OCI-LY3 (cell line): ENCODE measurements at regions not wholly inside any gene's neighbourhood (a gene's known extent, or its start where the extent isn't known, plus 50 kb on each side); places are given as distances from the start of the nearest gene placed in this dataset.

ENCODE experiments used
- H2AFZ ChIP-seq: fragments of 200-600, 300-600 bp; shearing (Covaris generic); 2 replicates; pipeline ENCODE4 v1.6.0; 2014; ENCODE audit warnings: antibody characterized with exemption, low read depth, low read length
- H3K27ac ChIP-seq: fragments of 200-600, 300-600 bp; sonication (generic); 2 replicates; pipeline ENCODE4 v1.5.1; 2014; ENCODE audit warnings: mild to moderate bottlenecking, low read length, moderate library complexity, mixed read lengths
- H3K27me3 ChIP-seq: fragments of 200-600, 300-600 bp; sonication (generic); 2 replicates; pipeline ENCODE4 v1.6.1; 2014; ENCODE audit warnings: low read depth, low read length, mixed read lengths
- H3K36me3 ChIP-seq: fragments of 200-600, 300-600 bp; sonication (generic); replicated peaks from 2 replicates; pipeline ENCODE3; 2014; ENCODE audit warnings: low read depth, low read length, mixed read lengths
- H3K4me1 ChIP-seq: fragments of 300-600, 200-600 bp; sonication (generic); 2 replicates; pipeline ENCODE4 v1.6.1; 2014; ENCODE audit warnings: low read length, mixed read lengths
- H3K4me2 ChIP-seq: fragments of 200-600, 300-600 bp; sonication (generic); 2 replicates; pipeline ENCODE4 v1.6.1; 2014; ENCODE audit warnings: low read length, mixed read lengths
- H3K4me3 ChIP-seq: fragments of 300-600, 200-600 bp; sonication (generic); 2 replicates; pipeline ENCODE4 v1.5.1; 2014; ENCODE audit warnings: antibody characterized with exemption, mild to moderate bottlenecking, low read length, moderate library complexity
- H3K79me2 ChIP-seq: fragments of 300-600, 200-600 bp; shearing (Covaris generic); 2 replicates; pipeline ENCODE4 v1.6.1; 2014; ENCODE audit warnings: mild to moderate bottlenecking, low read length, mixed read lengths
- H3K9ac ChIP-seq: fragments of 300-600, 200-600 bp; shearing (Covaris generic); 2 replicates; pipeline ENCODE4 v1.6.0; 2014; ENCODE audit warnings: mild to moderate bottlenecking, low read length, moderate library complexity
- H3K9me3 ChIP-seq: fragments of 200-600, 300-600 bp; shearing (Covaris generic); 2 replicates; pipeline ENCODE4 v1.6.1; 2014; ENCODE audit warnings: low read length, mixed read lengths; ENCODE audit not compliant: insufficient read depth
- H4K20me1 ChIP-seq: fragments of 200-600, 300-600 bp; sonication (generic); 2 replicates; pipeline ENCODE4 v1.6.1; 2016; ENCODE audit warnings: low read length, mixed read lengths; ENCODE audit not compliant: insufficient read depth
- EZH2phosphoT487 ChIP-seq: fragments of 200-600 bp; shearing (Covaris generic); IDR thresholded peaks from 2 replicates; pipeline ENCODE4 v1.6.1; 2018; ENCODE audit warnings: antibody characterized with exemption, mixed run types, low read depth
- TF ChIP-seq, protein P1 (sequence below): fragments of 200-600, 300-600 bp; sonication (generic); IDR thresholded peaks from 2 replicates; pipeline ENCODE4 v1.5.1; 2014; ENCODE audit warnings: antibody characterized with exemption, low read length, low read depth

DNA sequence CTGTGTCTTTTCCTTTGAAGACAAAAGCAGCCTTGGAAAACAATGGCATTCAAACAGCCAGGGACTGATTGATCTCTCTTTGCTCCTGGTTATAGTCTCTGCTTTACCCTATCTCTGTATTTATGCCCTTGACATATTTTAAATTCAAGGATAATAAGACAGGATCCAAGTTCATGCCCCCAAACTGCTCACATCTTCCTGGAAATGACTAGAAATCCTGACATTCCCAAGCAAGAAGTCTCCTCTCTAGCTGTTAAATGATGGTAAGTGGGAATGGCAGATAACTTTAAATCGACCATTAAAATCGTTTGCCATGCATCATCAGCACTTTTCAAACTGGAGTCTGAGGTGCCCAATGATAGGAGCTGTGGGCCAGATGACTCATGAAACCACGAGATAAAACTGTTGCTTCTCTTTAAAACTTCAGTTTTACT lies 435.6 kb downstream of the FOXO1 start:
- Histone ChIP-seq H3K27ac (no peak overlapping the region), H3K36me3 (no peaks in the 10 kb centered on the region), H3K27me3 (no peaks in the 10 kb centered on the region), H3K79me2 (no peaks in the 10 kb centered on the region), H3K4me2 (no peak overlapping the region), H4K20me1 (no peaks in the 10 kb centered on the region), H3K9ac (no peak overlapping the region), H3K4me1 (no peaks in the 10 kb centered on the region), H3K9me3 (no peaks in the 10 kb centered on the region), H3K4me3 (no peak overlapping the region), H2AFZ (no peak overlapping the region)
- TF ChIP-seq EZH2phosphoT487 = no peak
- TF ChIP-seq, protein P1, sequence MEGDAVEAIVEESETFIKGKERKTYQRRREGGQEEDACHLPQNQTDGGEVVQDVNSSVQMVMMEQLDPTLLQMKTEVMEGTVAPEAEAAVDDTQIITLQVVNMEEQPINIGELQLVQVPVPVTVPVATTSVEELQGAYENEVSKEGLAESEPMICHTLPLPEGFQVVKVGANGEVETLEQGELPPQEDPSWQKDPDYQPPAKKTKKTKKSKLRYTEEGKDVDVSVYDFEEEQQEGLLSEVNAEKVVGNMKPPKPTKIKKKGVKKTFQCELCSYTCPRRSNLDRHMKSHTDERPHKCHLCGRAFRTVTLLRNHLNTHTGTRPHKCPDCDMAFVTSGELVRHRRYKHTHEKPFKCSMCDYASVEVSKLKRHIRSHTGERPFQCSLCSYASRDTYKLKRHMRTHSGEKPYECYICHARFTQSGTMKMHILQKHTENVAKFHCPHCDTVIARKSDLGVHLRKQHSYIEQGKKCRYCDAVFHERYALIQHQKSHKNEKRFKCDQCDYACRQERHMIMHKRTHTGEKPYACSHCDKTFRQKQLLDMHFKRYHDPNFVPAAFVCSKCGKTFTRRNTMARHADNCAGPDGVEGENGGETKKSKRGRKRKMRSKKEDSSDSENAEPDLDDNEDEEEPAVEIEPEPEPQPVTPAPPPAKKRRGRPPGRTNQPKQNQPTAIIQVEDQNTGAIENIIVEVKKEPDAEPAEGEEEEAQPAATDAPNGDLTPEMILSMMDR = no peak

DNA sequence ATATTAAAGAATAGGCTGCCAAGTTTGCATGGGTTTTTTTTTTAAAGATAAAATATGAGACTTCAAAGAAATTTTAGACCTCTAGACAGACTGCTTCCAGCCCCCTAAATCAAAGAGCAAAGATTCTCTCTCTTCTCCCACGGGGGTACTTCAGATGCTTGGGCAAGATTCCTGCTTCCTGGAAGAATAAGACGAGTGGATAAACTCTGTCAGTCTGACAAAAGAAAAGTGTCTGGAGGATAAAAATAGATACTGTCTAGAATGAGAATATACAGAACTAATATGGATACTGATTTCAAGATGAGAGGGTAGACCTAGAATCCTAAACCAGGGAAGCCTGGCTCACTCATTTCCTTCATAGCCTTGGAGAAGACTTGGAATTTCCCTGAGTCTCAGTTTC lies 435.1 kb downstream of the FOXO1 start:
- H3K4me1 ChIP-seq = no peaks in the 10 kb centered on the region
- H2AFZ ChIP-seq = no peak overlapping the region
- no peaks in the 10 kb centered on the region for H3K27me3 ChIP-seq
- no peaks in the 10 kb centered on the region for H3K9me3 ChIP-seq
- TF ChIP-seq EZH2phosphoT487 = no peak
- TF ChIP-seq, protein P1 = no peak
- H4K20me1 ChIP-seq = no peaks in the 10 kb centered on the region
- no peak overlapping the region for H3K27ac ChIP-seq
- H3K4me3 ChIP-seq = no peak overlapping the region
- no peaks in the 10 kb centered on the region for H3K79me2 ChIP-seq
- H3K4me2 ChIP-seq = no peak overlapping the region
- H3K9ac ChIP-seq = no peak overlapping the region
- H3K36me3 ChIP-seq = no peaks in the 10 kb centered on the region

DNA sequence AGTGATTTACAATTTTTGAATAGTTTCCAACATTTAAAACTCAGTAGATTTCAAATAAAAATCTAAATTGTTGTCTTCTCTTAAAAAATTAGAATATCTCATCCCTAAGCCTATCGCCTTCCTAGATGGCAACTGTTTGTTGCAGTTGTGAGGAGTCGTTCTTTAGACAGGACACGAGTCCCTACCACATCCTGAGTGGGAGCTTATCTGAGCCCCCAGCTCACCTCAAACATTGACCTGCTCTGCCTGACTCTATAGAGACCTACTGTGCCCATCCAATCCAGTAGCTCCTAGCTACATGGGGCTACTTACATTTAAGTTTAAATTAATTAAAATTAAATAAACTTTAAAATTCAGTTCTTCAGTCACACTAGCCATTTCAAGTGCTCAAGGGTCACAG lies 434.7 kb downstream of the FOXO1 start:
- TF ChIP-seq, protein P1 = no peak
- TF ChIP-seq EZH2phosphoT487 = no peak
- H3K9ac ChIP-seq = no peak overlapping the region
- H3K27ac ChIP-seq = no peak overlapping the region
- no peaks in the 10 kb centered on the region for H3K36me3 ChIP-seq
- H3K9me3 ChIP-seq = no peaks in the 10 kb centered on the region
- H3K4me2 ChIP-seq = no peak overlapping the region
- H3K4me1 ChIP-seq = no peaks in the 10 kb centered on the region
- H4K20me1 ChIP-seq = no peaks in the 10 kb centered on the region
- no peak overlapping the region for H3K4me3 ChIP-seq
- H3K79me2 ChIP-seq = no peaks in the 10 kb centered on the region
- H3K27me3 ChIP-seq = no peaks in the 10 kb centered on the region
- no peak overlapping the region for H2AFZ ChIP-seq

DNA sequence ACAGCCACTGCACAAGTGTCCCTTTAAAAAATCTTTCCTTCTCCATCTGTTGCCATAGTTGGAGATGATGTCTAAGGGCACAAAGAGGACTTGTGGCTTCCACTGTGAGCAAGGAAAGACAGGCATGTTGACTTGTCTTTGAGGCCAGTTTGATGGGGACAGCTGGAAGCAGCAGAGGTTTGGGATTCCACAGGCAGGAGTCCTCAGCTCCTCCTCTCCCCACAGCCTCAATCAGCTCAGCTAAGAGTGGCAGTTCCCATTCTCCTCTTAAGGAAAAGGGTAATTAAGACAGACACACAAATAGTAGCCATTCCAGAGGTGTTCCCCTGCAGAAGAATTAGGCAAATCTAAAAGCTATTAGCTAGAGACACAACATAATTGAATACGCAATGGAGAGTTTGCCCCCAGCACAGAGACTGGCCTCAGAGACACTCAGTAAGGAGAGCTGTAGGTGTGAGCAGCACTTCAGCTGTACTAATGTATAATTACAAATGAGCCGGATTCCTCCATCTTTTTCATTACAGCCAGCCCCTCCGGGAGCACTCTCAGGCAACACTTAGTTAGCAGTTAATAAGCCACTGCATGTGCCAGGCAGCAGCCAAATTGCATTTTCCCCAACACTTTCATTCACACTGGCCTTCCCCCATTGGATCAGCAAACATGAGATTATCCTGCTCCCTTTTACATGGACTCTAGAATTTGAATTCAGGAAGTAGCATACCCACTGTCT lies 434.0 kb downstream of the FOXO1 start:
- Histone ChIP-seq H3K9ac (no peak overlapping the region), H4K20me1 (no peaks in the 10 kb centered on the region), H3K27ac (no peak overlapping the region), H3K4me1 (no peaks in the 10 kb centered on the region), H3K4me2 (no peak overlapping the region), H3K9me3 (no peaks in the 10 kb centered on the region), H3K27me3 (no peaks in the 10 kb centered on the region), H3K79me2 (no peaks in the 10 kb centered on the region), H3K4me3 (no peak overlapping the region), H2AFZ (no peak overlapping the region), H3K36me3 (no peaks in the 10 kb centered on the region)
- no peak for TF ChIP-seq EZH2phosphoT487
- TF ChIP-seq, protein P1 = no peak
